HCT116 (cell line): ENCODE measurements at regions not wholly inside any gene's neighbourhood (a gene's known extent, or its start where the extent isn't known, plus 50 kb on each side); places are given as distances from the start of the nearest gene placed in this dataset.

Experiments
- ATAC-seq: fragments of 200-7000 bp; cut with Tn5 transposase; 2 replicates; pipeline ENCODE4 v1.9.1; 2020; ENCODE audit warnings: mild to moderate bottlenecking, moderate library complexity
- BruUV-seq: library from RNA; stranded (reverse); fragments of 400-500 nt; replicated peaks from 2 replicates; lab custom pipeline; 2021; lab: Mats Ljungman, UMichigan
- CTCF ChIA-PET: fragments of 300-600 bp; sonication (Branson Sonifier 250); formaldehyde crosslinking; loops from one replicate; lab custom pipeline; 2021; ENCODE audit warnings: antibody characterized with exemption; lab: Charles Lee
- POLR2A ChIA-PET: fragments of 300-600, 350-600 bp; sonication (Branson Sonifier 250); formaldehyde crosslinking; loops from one replicate; lab custom pipeline; 2021; ENCODE audit warnings: antibody characterized with exemption; lab: Charles Lee
- RAD21 ChIA-PET, 2 experiments: fragments of 300-600 bp; sonication (Branson Sonifier 250); formaldehyde crosslinking; loops; one replicate each; lab custom pipeline; 2023; ENCODE audit warnings: low total read pairs in 2 of 2; ENCODE audit not compliant: uncharacterized antibody in 2 of 2, unreplicated experiment in 2 of 2, low non-redundant PET in 1 of 2; lab: Charles Lee
- DNase-seq: peaks from one replicate; pipeline ENCODE4 v3.0.0-alpha.2; 2010; ENCODE audit warnings: low read depth, low spot score
- H2AFZ ChIP-seq: fragments of 200-600 bp; shearing (Covaris generic), sonication (generic); 2 replicates; pipeline ENCODE4 v1.6.1; 2017; ENCODE audit warnings: low read depth, mixed run types, mixed read lengths, antibody characterized with exemption, low read length; ENCODE audit not compliant: poor library complexity, severe bottlenecking
- H3K27ac ChIP-seq: 2 replicates; pipeline ENCODE4 v1.5.1; 2012; ENCODE audit warnings: low read depth, low read length
- H3K27me3 ChIP-seq: fragments of 200-600 bp; sonication (generic); 2 replicates; pipeline ENCODE4 v1.6.1; 2016; ENCODE audit warnings: mixed run types, low read length, mixed read lengths; ENCODE audit not compliant: insufficient read depth
- H3K36me3 ChIP-seq, 2 experiments: fragments of 200-500 bp in 1 of 2; fragments of 200-600 bp in 1 of 2; sonication (Bioruptor generic) in 1 of 2; sonication (generic) in 1 of 2; 2 replicates each; pipeline versions ENCODE4 v1.5.1 to v1.6.1; 2014 to 2016; ENCODE audit warnings: low read length in 2 of 2, inconsistent platforms in 1 of 2, mixed read lengths in 1 of 2, mixed run types in 1 of 2; ENCODE audit not compliant: insufficient read depth in 2 of 2, control insufficient read depth in 1 of 2
- H3K4me1 ChIP-seq, 2 experiments: fragments of 200-600 bp in 1 of 2; sonication (generic) in 1 of 2; 2 replicates each; pipeline versions ENCODE4 v1.5.1 to v1.6.1; 2012 to 2017; ENCODE audit warnings: low read length in 2 of 2, inconsistent platforms in 1 of 2, mild to moderate bottlenecking in 1 of 2, mixed read lengths in 1 of 2, mixed run types in 1 of 2, moderate library complexity in 1 of 2; ENCODE audit not compliant: insufficient read depth in 2 of 2, control insufficient read depth in 1 of 2
- H3K4me2 ChIP-seq: fragments of 200-600 bp; sonication (generic); 2 replicates; pipeline ENCODE4 v1.6.1; 2017; ENCODE audit warnings: mixed run types, low read length, mixed read lengths
- H3K4me3 ChIP-seq, 2 experiments: fragments of 200-600 bp in 1 of 2; sonication (generic) in 1 of 2; replicated peaks in 1 of 2; 2 replicates each; pipeline ENCODE4 v1.5.1; 2011 to 2016; ENCODE audit warnings: low read length in 2 of 2, control low read depth in 1 of 2, low read depth in 1 of 2, mild to moderate bottlenecking in 1 of 2, mixed read lengths in 1 of 2, mixed run types in 1 of 2
- H3K79me2 ChIP-seq: fragments of 200-600 bp; sonication (generic); 2 replicates; pipeline ENCODE4 v1.6.1; 2017; ENCODE audit warnings: mild to moderate bottlenecking, mixed run types, low read length, moderate library complexity, mixed read lengths; ENCODE audit not compliant: insufficient read depth
- H3K9ac ChIP-seq: fragments of 200-600 bp; sonication (generic); 2 replicates; pipeline ENCODE4 v1.6.1; 2016; ENCODE audit warnings: low read length, mixed read lengths
- H3K9me2 ChIP-seq: fragments of 200-600 bp; sonication (generic), shearing (Covaris generic); 2 replicates; pipeline ENCODE4 v1.6.1; 2017; ENCODE audit warnings: mixed run types, mild to moderate bottlenecking, moderate library complexity; ENCODE audit not compliant: insufficient read depth
- H3K9me3 ChIP-seq, 2 experiments: fragments of 200-500 bp in 1 of 2; fragments of 200-600 bp in 1 of 2; sonication (Bioruptor generic) in 1 of 2; sonication (generic) in 1 of 2; 2 replicates each; pipeline ENCODE4 v1.6.1; 2014 to 2017; ENCODE audit warnings: low read length in 2 of 2, mixed read lengths in 2 of 2, inconsistent platforms in 1 of 2, low read depth in 1 of 2, mild to moderate bottlenecking in 1 of 2, mixed run types in 1 of 2, moderate library complexity in 1 of 2; ENCODE audit not compliant: control insufficient read depth in 1 of 2, insufficient read depth in 1 of 2
- H4K20me1 ChIP-seq: fragments of 200-600 bp; sonication (generic), shearing (Covaris generic); 2 replicates; pipeline ENCODE4 v1.6.1; 2017; ENCODE audit warnings: mixed run types, mild to moderate bottlenecking, moderate library complexity; ENCODE audit not compliant: insufficient read depth
- ATF3 ChIP-seq: IDR thresholded peaks from 2 replicates; pipeline ENCODE4 v1.6.1; 2012
- CEBPB ChIP-seq: IDR thresholded peaks from 2 replicates; pipeline ENCODE4 v1.6.1; 2012; ENCODE audit warnings: low read depth
- CTCF ChIP-seq, 3 experiments: fragments of 200-600 bp in 1 of 3; sonication (generic) in 1 of 3; IDR thresholded peaks in 2 of 3; conservative IDR thresholded peaks in 1 of 3; 2 replicates each; pipeline ENCODE4 v1.5.1; 2012 to 2017; ENCODE audit warnings: low read depth in 2 of 3, low read length in 2 of 3, antibody characterized with exemption in 1 of 3, borderline replicate concordance in 1 of 3, control low read depth in 1 of 3, mild to moderate bottlenecking in 1 of 3, mixed read lengths in 1 of 3, mixed run types in 1 of 3, moderate library complexity in 1 of 3; ENCODE audit not compliant: insufficient read depth in 1 of 3
- EGR1 ChIP-seq: IDR thresholded peaks from 2 replicates; pipeline ENCODE4 v1.6.1; 2012; ENCODE audit warnings: low read depth
- ELF1 ChIP-seq: IDR thresholded peaks from 2 replicates; pipeline ENCODE4 v1.6.1; 2012; ENCODE audit warnings: low read depth, borderline replicate concordance
- EZH2phosphoT487 ChIP-seq: fragments of 200-600 bp; IDR thresholded peaks from 2 replicates; pipeline ENCODE4 v1.6.1; 2018; ENCODE audit warnings: antibody characterized with exemption, borderline replicate concordance
- FOSL1 ChIP-seq: IDR thresholded peaks from 2 replicates; pipeline ENCODE4 v1.6.1; 2012; ENCODE audit warnings: low read depth
- JUND ChIP-seq: IDR thresholded peaks from 2 replicates; pipeline ENCODE4 v1.6.1; 2012
- POLR2A ChIP-seq: IDR thresholded peaks from 2 replicates; pipeline ENCODE4 v1.7.0; 2011; ENCODE audit warnings: borderline replicate concordance; ENCODE audit not compliant: insufficient read depth, insufficient read length; ENCODE audit errors: extremely low read depth
- POLR2AphosphoS5 ChIP-seq: IDR thresholded peaks from 2 replicates; pipeline ENCODE4 v1.6.1; 2011; ENCODE audit warnings: mild to moderate bottlenecking, low read depth, low read length, moderate library complexity
- RAD21 ChIP-seq: IDR thresholded peaks from 2 replicates; pipeline ENCODE4 v1.6.1; 2012; ENCODE audit warnings: low read depth, mild to moderate bottlenecking
- REST ChIP-seq: IDR thresholded peaks from 2 replicates; pipeline ENCODE4 v1.6.1; 2012; ENCODE audit warnings: low read depth
- SIN3A ChIP-seq: IDR thresholded peaks from 2 replicates; pipeline ENCODE4 v1.6.1; 2012; ENCODE audit warnings: low read depth
- SP1 ChIP-seq: IDR thresholded peaks from 2 replicates; pipeline ENCODE4 v1.6.1; 2012; ENCODE audit warnings: low read depth
- SRF ChIP-seq: IDR thresholded peaks from 2 replicates; pipeline ENCODE4 v1.6.1; 2012; ENCODE audit warnings: low read depth
- TCF7L2 ChIP-seq: IDR thresholded peaks from 2 replicates; pipeline ENCODE4 v1.7.0; 2011; ENCODE audit warnings: borderline replicate concordance, inconsistent platforms; ENCODE audit not compliant: insufficient read depth, insufficient read length; ENCODE audit errors: extremely low read depth
- YY1 ChIP-seq: IDR thresholded peaks from 2 replicates; pipeline ENCODE4 v1.6.1; 2011; ENCODE audit warnings: low read length, low read depth, moderate library complexity, mild to moderate bottlenecking; ENCODE audit not compliant: insufficient replicate concordance; ENCODE audit errors: extremely low read depth
- ZBTB33 ChIP-seq: IDR thresholded peaks from 2 replicates; pipeline ENCODE4 v1.6.1; 2011; ENCODE audit warnings: mild to moderate bottlenecking, low read length, moderate library complexity; ENCODE audit not compliant: insufficient replicate concordance; ENCODE audit errors: extremely low read depth
- ZFX ChIP-seq: fragments of 450-650 bp; IDR thresholded peaks from 2 replicates; pipeline ENCODE4 v1.6.1; 2017
- ZNF274 ChIP-seq: fragments of 200-500 bp; sonication (Bioruptor generic); IDR thresholded peaks from 2 replicates; pipeline ENCODE4 v1.6.1; 2014; ENCODE audit warnings: mild to moderate bottlenecking, low read depth, low read length, inconsistent platforms
- intact Hi-C: fragments of 100-400 bp; cut with micrococcal nuclease; formaldehyde crosslinking; loops from 2 replicates; pipeline ENCODE4 v1.10.0; 2022

GRCh38 chr6:137656735-137657134 lies 162.5 kb upstream of the OLIG3 start:
- ChIA-PET CTCF (no interaction called here), RAD21 (no interaction called here), POLR2A (no interaction called here)
- intact Hi-C loops = no loop called here
- H3K4me1 ChIP-seq = no peaks in the 10 kb centered on the region
- H3K27ac ChIP-seq = no peak overlapping the region
- no peak overlapping the region for H3K4me2 ChIP-seq
- H3K9me3 ChIP-seq = no peaks in the 10 kb centered on the region; a peak in 1 of 4 replicates
- no peak overlapping the region for H3K9ac ChIP-seq
- TF ChIP-seq ATF3 (no peak), POLR2AphosphoS5 (no peak), JUND (no peak), ZBTB33 (no peak), SRF (no peak), CEBPB (no peak), REST (no peak), YY1 (no peak), SIN3A (no peak), RAD21 (no peak), ELF1 (no peak), EZH2phosphoT487 (no peak), CTCF (IDR thresholded peaks at IDR 0.05 in 2 of 3, conservative IDR thresholded peaks at IDR 0.05 in 1 of 3; ENCODE audit: borderline replicate concordance in 1 of 3, insufficient read depth in 1 of 3, low read depth in 2 of 3, low read length in 2 of 3) (no peak), POLR2A (no peak), SP1 (no peak), ZNF274 (no peak), EGR1 (no peak), ZFX (no peak), FOSL1 (no peak), TCF7L2 (no peak)
- no peaks in the 10 kb centered on the region for H3K9me2 ChIP-seq
- H3K27me3 ChIP-seq = no peaks in the 10 kb centered on the region
- H3K4me3 ChIP-seq = no peak overlapping the region
- ATAC-seq = no peak
- BruUV-seq = no TSS peak
- H4K20me1 ChIP-seq = no peaks in the 10 kb centered on the region
- no peaks in the 10 kb centered on the region for H3K79me2 ChIP-seq
- H2AFZ ChIP-seq = no peak overlapping the region
- DNase-seq = no peak
- no peaks in the 10 kb centered on the region for H3K36me3 ChIP-seq
